K562 (cell line): ENCODE measurements at regions not wholly inside any gene's neighbourhood (a gene's known extent, or its start where the extent isn't known, plus 50 kb on each side); places are given as distances from the start of the nearest gene placed in this dataset.

ENCODE experiments used
- ATAC-seq: fragments of 200-7000 bp; cut with Tn5 transposase; 3 replicates; pipeline ENCODE4 v1.9.1; 2020; ENCODE audit warnings: moderate library complexity
- BruUV-seq: library from RNA; stranded (reverse); fragments of 400-500 nt; replicated peaks from 2 replicates; lab custom pipeline; 2021; lab: Mats Ljungman, UMichigan
- CTCF ChIA-PET: fragments of 300-600 bp; formaldehyde crosslinking; extraction: SDS; loops from one replicate; lab custom pipeline; 2021; ENCODE audit warnings: low intra/inter-chr PET ratio; lab: Yijun Ruan, JAX
- POLR2A ChIA-PET: fragments of 300-600, 350-650 bp; sonication (Branson Sonifier 250); formaldehyde crosslinking; extraction: SDS; loops from one replicate; lab custom pipeline; 2021; ENCODE audit warnings: antibody characterized with exemption, inconsistent platforms; lab: Yijun Ruan, JAX
- DNase-seq, 4 experiments: peaks; one replicate each; pipeline versions ENCODE4 v3.0.0 to v3.0.0-alpha.2; 2011 to 2018; ENCODE audit warnings: low spot score in 3 of 4, mixed read lengths in 3 of 4; ENCODE audit errors: extremely low read depth in 1 of 4
- FAIRE-seq: peaks from 2 replicates; lab custom pipeline; 2011; peaks lifted over from hg19 to GRCh38; lab: Jason Lieb, UNC
- H2AFZ ChIP-seq: 2 replicates; pipeline ENCODE4 v1.6.0; 2011; ENCODE audit warnings: low read depth, low read length, control low read depth, inconsistent platforms
- H3K27ac ChIP-seq: fragments of 200-600 bp; 3 replicates; pipeline ENCODE4 v1.8.0; 2011; ENCODE audit warnings: low read depth, mild to moderate bottlenecking, control low read depth, inconsistent platforms, low read length, moderate library complexity, mixed read lengths; ENCODE audit errors: extremely low read depth
- H3K27me3 ChIP-seq, 2 experiments: fragments of 300-600 bp in 1 of 2; 2 replicates in 1 of 2; 3 replicates in 1 of 2; pipeline versions ENCODE4 v1.6.0 to v1.8.0; 2011; ENCODE audit warnings: inconsistent platforms in 2 of 2, low read length in 2 of 2, mild to moderate bottlenecking in 1 of 2, mixed read lengths in 1 of 2, moderate library complexity in 1 of 2; ENCODE audit not compliant: control insufficient read depth in 2 of 2, insufficient read depth in 2 of 2
- H3K36me3 ChIP-seq: fragments of 300-600 bp; 3 replicates; pipeline ENCODE4 v1.8.0; 2011; ENCODE audit warnings: mild to moderate bottlenecking, low read length, inconsistent platforms; ENCODE audit not compliant: control insufficient read depth, insufficient read depth
- H3K4me1 ChIP-seq, 2 experiments: fragments of 200-600 bp in 1 of 2; replicated peaks in 1 of 2; 2 replicates in 1 of 2; 3 replicates in 1 of 2; pipeline versions ENCODE4 v1.5.1 to v1.8.0; 2011; ENCODE audit warnings: inconsistent platforms in 2 of 2, low read length in 2 of 2, mild to moderate bottlenecking in 1 of 2, mixed read lengths in 1 of 2, moderate library complexity in 1 of 2; ENCODE audit not compliant: control insufficient read depth in 2 of 2, insufficient read depth in 2 of 2
- H3K4me2 ChIP-seq: 2 replicates; pipeline ENCODE4 v1.6.1; 2011; ENCODE audit warnings: low read length, control low read depth, inconsistent platforms, mixed read lengths; ENCODE audit not compliant: insufficient read depth
- H3K4me3 ChIP-seq: fragments of 200-600 bp; sonication (generic), shearing (Covaris generic); 2 replicates; pipeline ENCODE4 v1.5.1; 2016; ENCODE audit warnings: control low read depth, inconsistent platforms
- H3K79me2 ChIP-seq: fragments of 200-600 bp; 3 replicates; pipeline ENCODE4 v1.8.0; 2011; ENCODE audit warnings: low read length, inconsistent platforms; ENCODE audit not compliant: control insufficient read depth, insufficient read depth
- H3K9ac ChIP-seq, 2 experiments: 2 replicates each; pipeline versions ENCODE4 v1.6.0 to v1.6.1; 2011; ENCODE audit warnings: low read depth in 2 of 2, low read length in 2 of 2, control low read depth in 1 of 2, inconsistent platforms in 1 of 2, mild to moderate bottlenecking in 1 of 2, mixed read lengths in 1 of 2; ENCODE audit not compliant: insufficient read depth in 1 of 2
- H3K9me1 ChIP-seq: one replicate; pipeline ENCODE4 v1.6.0; 2011; ENCODE audit warnings: inconsistent platforms, mild to moderate bottlenecking, low read length, moderate library complexity; ENCODE audit not compliant: control insufficient read depth, insufficient read depth
- H3K9me3 ChIP-seq: replicated peaks from 2 replicates; pipeline ENCODE4 v1.5.1; 2011; ENCODE audit warnings: low read depth, low read length, inconsistent platforms; ENCODE audit not compliant: control insufficient read depth, insufficient read depth
- H4K20me1 ChIP-seq: replicated peaks from 2 replicates; pipeline ENCODE4 v1.6.1; 2011; ENCODE audit warnings: low read length, inconsistent platforms, mixed read lengths; ENCODE audit not compliant: control insufficient read depth, insufficient read depth
- ARHGAP35 ChIP-seq: fragments of 450-650 bp; IDR thresholded peaks from 2 replicates; pipeline ENCODE4 v1.6.1; 2018; ENCODE audit not compliant: partially characterized antibody
- EGR1 ChIP-seq: fragments of 450-650 bp; conservative IDR thresholded peaks from 2 replicates; pipeline ENCODE4 v1.6.1; 2017; ENCODE audit warnings: mild to moderate bottlenecking
- HOMEZ ChIP-seq: fragments of 250-450 bp; sonication (Bioruptor Pico); IDR thresholded peaks from 2 replicates; pipeline ENCODE4 v1.4.0; 2020; ENCODE audit warnings: mild to moderate bottlenecking, moderate library complexity
- KDM1A ChIP-seq, 2 experiments: fragments of 450-650 bp; IDR thresholded peaks; 2 replicates each; pipeline ENCODE4 v1.6.1; 2016; ENCODE audit warnings: mild to moderate bottlenecking in 2 of 2
- NFE2 ChIP-seq: IDR thresholded peaks from 2 replicates; pipeline ENCODE4 v1.6.1; 2014; ENCODE audit warnings: antibody characterized with exemption, low read depth
- TEAD1 ChIP-seq, 2 experiments: fragments of 450-650 bp in 1 of 2; sonication (generic) in 1 of 2; formaldehyde crosslinking; IDR thresholded peaks; 2 replicates each; pipeline versions ENCODE4 v1.4.0 to v1.8.0; 2020 to 2022; ENCODE audit warnings: mild to moderate bottlenecking in 2 of 2, missing genetic modification reagents in 1 of 2
- WGBS: fragments of 100-300 bp; shearing (Covaris generic); methylation state at CpG from one replicate; pipeline ENCODE4 v1.1.6; 2016; ENCODE audit warnings: low coverage, mixed read lengths; ENCODE audit not compliant: insufficient coverage; ENCODE audit errors: missing lambda C conversion rate; 5-methylcytosine and 5-hydroxymethylcytosine counted together
- in situ Hi-C: fragments of 300-500 bp; cut with MboI; formaldehyde crosslinking; loops from 4 replicates; pipeline ENCODE4 v1.15.0; 2018; ENCODE audit warnings: inconsistent platforms, mixed read lengths
- intact Hi-C: fragments of 100-400 bp; cut with micrococcal nuclease; formaldehyde crosslinking; loops from 2 replicates; pipeline ENCODE4 v1.14.2; 2022

GRCh38 chr6:14747881-14748520 is 497.9 kb upstream of the JARID2 start (continued):
- 0 out of 4 replicates have a peak, but pooled peaks of 1 of the 2 experiments have one; percentile 38 for TF ChIP-seq KDM1A (IDR thresholded peaks at IDR 0.05)
- TF ChIP-seq TEAD1 (CRISPR knock-in tag; IDR thresholded peaks at IDR 0.05), result peak in 1 of 2 experiments; percentile 43; a peak in 1 of 4 replicates

- Histone ChIP-seq H3K27ac (no peak overlapping the region), H2AFZ (no peak overlapping the region), H3K4me2 (no peak overlapping the region), H3K9me1 (no peaks in the 10 kb centered on the region), H4K20me1 (no peaks in the 10 kb centered on the region), H3K9ac (no peak overlapping the region), H3K36me3 (no peaks in the 10 kb centered on the region), H3K79me2 (no peaks in the 10 kb centered on the region), H3K27me3 (no peaks in the 10 kb centered on the region), H3K4me1 (peaks cover 0 to 10% of the 10 kb centered on the region in 2 experiments; a peak in 4 of 5 replicates), H3K9me3 (peaks cover 3% of the 10 kb centered on the region; the same call in 1 of the 2 replicates), H3K4me3 (no peak overlapping the region)
- ChIA-PET POLR2A (interaction anchor here (0.7 to 1.5 kb wide), 3 partner anchors 8 to 40 kb away, joined by 3 to 4 read pairs (median 4); no protein-coding TSS in a partner anchor), CTCF (no interaction called here)
- 33% methylated on average over 4 of the region's 4 CpGs for WGBS
- no TSS peak for BruUV-seq
- FAIRE-seq, result no peak
- 0 out of 2 replicates have a peak, but pooled peaks have one; percentile 5 for TF ChIP-seq EGR1
- no peak for TF ChIP-seq HOMEZ (CRISPR knock-in tag)
- no peak for TF ChIP-seq ARHGAP35
- no peak for TF ChIP-seq NFE2
- no peak for ATAC-seq
- in situ Hi-C loops, result no loop called here
- intact Hi-C loops, result no loop called here
- no peak for DNase-seq
These were observed 497.2 kb upstream of the JARID2 start for GRCh38 chr6:14748679-14749078.
